HG02938 (cell line): ENCODE measurements at regions not wholly inside any gene's neighbourhood (a gene's known extent, or its start where the extent isn't known, plus 50 kb on each side); places are given as distances from the start of the nearest gene placed in this dataset.
"Not testable (repeated sequence)": the region's sequence is repeated elsewhere in the genome, so short reads cannot be mapped to it uniquely, and the experiment has no call there.

Source experiments
- ATAC-seq: cut with Tn5 transposase; IDR thresholded peaks from one replicate; pipeline ENCODE4 v1.9.1; 2021; ENCODE audit warnings: mild to moderate bottlenecking, moderate library complexity; ENCODE audit not compliant: unreplicated experiment

GRCh38 chr5:143541943-143542797, 138.7 kb upstream of the NR3C1 start:
- ATAC-seq, result no peak

DNA sequence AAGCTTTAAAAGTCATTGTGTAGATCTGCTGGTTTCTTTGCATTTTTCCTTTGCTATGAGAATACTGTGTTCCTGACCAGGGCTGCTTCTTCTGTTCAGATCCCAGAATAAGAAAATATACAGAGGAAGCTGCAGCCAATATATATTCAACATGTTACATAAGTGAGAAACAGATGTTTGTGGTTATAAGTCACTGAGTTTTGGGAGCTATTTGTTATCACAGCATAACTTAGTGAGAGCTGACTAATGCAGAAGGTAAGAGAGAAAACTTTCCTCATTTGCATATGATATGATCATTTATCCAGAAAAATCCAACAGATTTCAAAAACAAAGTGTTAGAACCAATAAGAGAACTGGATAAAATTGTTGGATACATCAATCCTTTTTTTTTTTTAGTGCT, 136.3 kb upstream of the NR3C1 start:
- ATAC-seq, result no peak

DNA sequence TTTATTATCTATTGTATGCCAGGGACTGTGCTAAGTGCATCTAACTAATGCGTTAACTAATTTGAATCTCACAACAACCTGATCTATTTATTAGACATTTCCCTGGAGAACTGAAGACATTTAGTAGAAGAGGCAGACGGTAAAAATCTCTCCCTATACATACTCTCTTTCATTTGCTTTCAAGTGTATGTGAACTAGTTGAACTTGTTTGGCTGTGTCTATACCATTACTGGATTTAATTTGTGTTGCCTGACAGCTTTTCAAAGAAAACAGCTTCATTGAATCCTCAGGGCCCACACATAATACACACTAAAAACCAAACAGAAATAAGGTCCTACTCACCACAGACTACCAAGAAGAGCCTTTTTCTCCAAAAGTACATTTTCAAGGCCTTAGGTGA, 133.6 kb upstream of the NR3C1 start:
- ATAC-seq, result no peak

GRCh38 chr5:143536364-143536763, 132.9 kb upstream of the NR3C1 start:
- ATAC-seq, result no peak

DNA sequence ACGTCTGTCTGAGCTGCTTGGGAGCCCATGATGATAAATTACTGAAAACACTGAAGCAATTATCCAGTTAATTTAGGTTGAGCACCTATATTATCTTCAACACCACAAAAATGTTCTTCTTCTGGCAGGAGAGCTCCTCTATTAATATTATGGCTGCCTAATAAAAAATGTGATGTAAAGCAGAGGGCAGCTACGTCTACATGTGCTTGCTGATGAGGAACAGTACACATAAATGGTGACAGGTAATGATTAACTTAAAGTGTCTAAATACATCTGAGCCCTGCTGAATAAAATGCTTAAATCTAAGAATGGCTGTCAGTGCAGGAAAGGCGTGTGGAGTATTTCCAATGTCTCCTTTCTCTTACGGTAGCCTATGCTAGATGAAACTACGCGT, 131.3 kb upstream of the NR3C1 start:
- ATAC-seq, result no peak

DNA sequence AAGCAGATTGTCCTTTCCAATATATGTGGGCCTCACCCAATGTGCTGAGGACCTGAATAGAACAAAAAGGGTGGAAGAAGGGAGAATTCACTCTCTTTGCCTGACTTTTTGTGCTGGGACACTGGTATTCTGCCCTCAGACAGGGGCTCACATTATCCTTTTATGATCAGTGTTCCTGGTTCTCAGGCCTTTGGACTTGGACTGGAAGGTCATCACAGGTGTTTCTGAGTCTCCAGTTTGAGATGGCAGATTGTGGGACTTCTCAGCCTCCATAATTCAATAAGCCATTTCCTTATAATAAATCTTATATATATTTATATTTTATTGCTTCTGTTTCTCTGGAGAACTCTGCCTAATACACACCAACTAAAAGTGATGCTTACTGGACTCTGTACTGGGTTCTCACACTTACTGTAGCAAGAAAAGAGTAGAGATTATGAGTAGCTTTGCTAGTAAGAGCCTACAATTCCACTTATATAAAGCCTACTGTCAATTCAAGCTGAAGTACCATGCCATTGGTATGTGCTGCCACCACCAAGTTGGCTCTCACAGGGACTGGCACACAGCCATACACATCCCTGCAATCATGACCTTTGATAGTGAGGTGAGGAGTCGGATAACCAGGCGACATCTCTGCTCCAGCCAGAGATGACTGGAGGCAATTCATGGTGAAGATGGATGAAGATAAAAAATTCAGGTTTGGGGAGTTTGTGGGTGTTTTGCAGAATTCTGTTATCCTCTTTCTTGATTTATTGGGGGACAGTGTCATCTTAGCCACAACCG, 130.7 kb upstream of the NR3C1 start:
- no peak for ATAC-seq

DNA sequence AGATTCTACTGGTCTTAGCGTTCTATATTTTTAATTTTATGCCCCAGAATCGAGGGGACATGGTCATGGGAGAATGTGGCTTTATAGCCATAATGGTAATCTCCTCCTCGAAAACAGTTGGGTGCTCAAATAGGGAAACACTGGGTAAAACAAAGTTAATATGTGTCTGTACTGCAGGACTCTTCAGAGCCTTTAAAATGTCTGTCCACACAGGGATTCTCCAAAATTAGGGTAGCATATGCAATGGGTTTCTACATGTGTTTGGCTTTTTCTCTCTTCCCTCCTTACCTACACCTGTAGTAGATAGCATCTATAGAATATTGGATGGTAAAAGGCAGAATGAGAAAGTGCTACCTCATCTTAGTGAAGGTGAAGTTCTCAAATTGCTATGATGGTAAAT, 130.0 kb upstream of the NR3C1 start:
- ATAC-seq, result no peak

- peak; percentile 64 for ATAC-seq
Observed at GRCh38 chr5:143527808-143528207, 124.3 kb upstream of the NR3C1 start.

DNA sequence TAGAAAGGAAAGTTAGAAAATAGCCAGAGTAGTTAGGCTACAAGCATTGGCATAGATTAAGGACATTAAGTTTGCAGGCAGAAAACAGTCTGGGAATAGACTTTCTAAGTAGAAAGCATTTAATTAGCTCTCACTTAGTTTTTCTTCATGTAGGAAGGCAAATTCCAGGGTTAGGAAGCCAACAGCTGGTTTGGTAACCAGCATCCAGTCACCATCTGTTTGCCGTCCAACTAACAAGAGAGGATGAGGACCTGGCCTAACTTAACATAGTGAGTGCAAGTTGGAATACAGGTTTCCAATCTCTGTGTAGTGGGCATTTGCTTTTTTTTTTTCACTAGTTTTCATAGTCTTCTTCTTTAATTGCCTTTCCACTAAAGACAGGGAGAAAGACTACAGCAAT, 121.7 kb upstream of the NR3C1 start:
- ATAC-seq, result no peak

DNA sequence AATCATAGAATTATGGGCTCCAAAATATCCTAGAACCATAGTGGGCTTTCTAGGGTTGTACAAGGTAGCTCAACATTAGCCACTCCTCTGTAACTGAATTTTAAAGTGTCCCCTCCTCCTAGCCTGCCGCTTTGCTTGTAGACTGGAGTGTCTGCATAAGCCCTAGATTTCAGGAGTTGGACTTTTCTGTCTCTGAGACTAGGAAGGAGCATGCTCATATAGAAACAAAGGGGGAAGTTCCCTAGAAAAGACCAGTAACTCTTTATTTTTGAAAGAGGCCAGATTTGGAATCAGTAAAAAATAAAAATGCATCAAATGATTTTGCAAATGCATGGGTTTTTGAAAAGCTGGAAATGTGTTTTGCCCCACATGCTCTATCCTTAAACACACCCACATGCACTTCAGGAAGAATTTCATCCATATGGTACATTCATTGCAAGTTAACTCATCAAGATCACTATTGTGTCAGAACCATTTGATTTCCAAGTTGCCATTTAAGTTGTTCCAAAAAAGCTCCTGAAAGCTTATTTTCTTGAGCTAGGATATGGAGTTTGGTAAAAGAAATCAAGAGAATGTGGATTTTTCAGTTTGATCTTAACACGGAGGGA, 121.0 kb upstream of the NR3C1 start:
- ATAC-seq, result no peak

DNA sequence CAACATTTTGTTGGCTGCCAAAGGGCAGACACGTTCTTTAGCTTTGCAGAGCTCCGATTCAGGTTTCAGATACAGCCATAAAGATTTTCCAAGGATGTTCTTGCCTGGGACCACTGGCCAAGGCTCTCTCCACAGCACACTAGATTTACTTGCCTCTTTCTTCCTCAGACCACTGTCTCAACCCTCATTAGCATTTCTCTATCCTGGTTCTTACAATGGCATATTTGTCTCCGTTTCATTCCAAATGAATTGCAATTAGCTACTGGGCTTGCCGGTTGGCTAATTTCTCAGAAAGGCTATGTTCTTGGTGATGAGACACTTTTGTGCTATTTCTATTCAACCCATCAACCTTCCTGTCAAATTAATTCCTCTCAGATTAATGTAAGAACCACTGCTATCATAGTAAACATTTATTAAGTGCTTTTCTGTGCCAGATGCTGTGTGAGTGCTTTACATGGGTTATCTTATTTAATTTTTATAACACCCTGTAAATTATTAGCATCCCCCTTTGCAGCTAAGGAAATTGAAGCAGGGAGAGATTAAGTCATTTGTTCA, 118.4 kb upstream of the NR3C1 start:
- no peak for ATAC-seq

DNA sequence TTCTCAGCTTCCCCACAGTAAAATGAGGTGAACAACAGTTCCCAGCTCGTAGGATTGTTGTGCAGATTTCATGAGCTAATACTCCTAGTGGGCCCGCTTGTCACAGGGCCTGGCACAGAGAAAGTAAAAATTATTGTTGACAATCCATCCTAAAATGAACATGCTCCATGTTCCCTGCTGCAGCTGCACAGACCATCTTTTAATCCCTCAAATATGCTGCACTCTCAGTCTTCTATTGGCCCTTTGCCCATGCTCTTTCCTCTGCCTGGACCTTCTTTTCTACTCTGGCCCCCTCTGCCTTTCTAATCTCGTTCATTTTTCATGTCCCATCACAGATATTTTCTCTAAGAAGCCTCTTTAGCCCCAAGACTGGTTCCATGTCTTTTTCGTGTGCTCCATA, 117.7 kb upstream of the NR3C1 start:
- ATAC-seq, result no peak

GRCh38 chr5:143519215-143519614, 115.7 kb upstream of the NR3C1 start:
- not testable (repeated sequence) for ATAC-seq

DNA sequence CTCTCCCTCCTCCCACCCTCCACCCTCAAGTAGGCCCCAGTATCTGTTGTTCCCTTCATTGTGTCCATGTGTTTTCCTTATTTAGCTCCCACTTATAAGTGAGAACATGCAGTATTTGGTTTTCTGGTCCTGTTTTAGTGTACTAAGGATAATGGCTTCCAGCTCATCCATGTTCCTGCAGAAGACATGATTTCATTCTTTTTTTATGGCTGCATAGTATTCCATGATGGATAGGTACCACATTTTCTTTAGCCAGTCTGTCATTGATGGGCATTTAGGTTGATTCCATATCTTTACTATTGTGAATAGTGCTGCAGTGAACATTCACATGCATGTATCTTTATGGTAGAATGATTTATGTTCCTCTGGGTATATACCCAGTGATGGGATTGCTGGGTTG, 114.3 kb upstream of the NR3C1 start:
- not testable (repeated sequence) for ATAC-seq

GRCh38 chr5:143516249-143516648, 112.8 kb upstream of the NR3C1 start:
- no peak for ATAC-seq

- no peak for ATAC-seq
Observed at GRCh38 chr5:143515829-143516228, 112.3 kb upstream of the NR3C1 start.

DNA sequence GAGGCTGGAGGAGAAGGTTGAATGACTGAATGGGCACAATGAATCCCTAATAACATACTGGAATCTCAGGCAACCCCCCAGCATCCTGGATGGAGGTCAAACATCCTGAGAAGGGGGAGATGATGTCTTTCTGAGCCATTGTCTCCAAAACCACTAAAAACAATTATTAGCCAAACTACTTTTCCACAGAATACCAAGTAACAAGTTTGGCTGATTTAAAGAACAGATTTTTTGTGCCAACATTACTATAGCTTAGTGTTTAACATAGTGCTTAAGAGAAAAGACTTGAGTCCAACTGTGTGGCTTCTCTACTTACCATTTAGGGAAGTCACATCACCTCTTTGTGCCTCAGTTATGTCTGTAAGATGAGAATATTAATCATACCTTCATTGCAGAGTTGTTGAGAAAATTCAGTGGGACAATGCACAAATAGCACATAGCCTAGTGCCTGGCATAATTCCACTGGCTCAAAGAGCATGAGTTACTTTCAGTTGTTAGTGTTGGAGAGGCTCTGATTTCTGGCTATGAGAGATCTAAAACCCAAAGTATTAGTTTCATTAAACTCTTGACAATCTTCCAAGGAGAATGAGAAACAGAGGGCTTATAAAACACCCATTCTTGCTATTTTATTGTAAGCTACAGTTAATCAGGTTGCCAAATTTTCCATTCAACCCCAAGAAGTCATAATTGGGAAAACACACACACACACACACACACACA, 111.3 kb upstream of the NR3C1 start:
- ATAC-seq, result no peak

GRCh38 chr5:143513720-143514119, 110.2 kb upstream of the NR3C1 start:
- ATAC-seq, result no peak

- no peak for ATAC-seq
Observed at GRCh38 chr5:143511736-143512135, 108.2 kb upstream of the NR3C1 start.

GRCh38 chr5:143509758-143510221, 106.3 kb upstream of the NR3C1 start:
- peak; percentile 98 for ATAC-seq
